ENCODE measurements at regions not wholly inside any gene's neighbourhood (a gene's known extent, or its start where the extent isn't known, plus 50 kb on each side); places are given as distances from the start of the nearest gene placed in this dataset.

- DNase-seq (ENCODE audit: extremely low spot score) = no peak
- TF ChIP-seq CTCF (IDR thresholded peaks at IDR 0.05; ENCODE audit: control extremely low read depth, extremely low read depth, low read depth, missing control alignments) = no peak
- ChIA-PET CTCF (no interaction called here), POLR2A (no interaction called here)
These were observed 169.5 kb upstream of the DMRT1 start for GRCh38 chr9:671997-672396.

- POLR2A ChIA-PET = no interaction called here
- CTCF ChIA-PET = interaction anchor here (1.1 kb wide), 1 partner anchor 24 kb away, joined by 3 read pairs; no protein-coding TSS in a partner anchor
- no peak for TF ChIP-seq CTCF (IDR thresholded peaks at IDR 0.05; ENCODE audit: control extremely low read depth, extremely low read depth, low read depth, missing control alignments)
- DNase-seq (ENCODE audit: extremely low spot score) = no peak
These were observed 168.6 kb upstream of the DMRT1 start for GRCh38 chr9:672851-673250.

- TF ChIP-seq CTCF (IDR thresholded peaks at IDR 0.05; ENCODE audit: control extremely low read depth, extremely low read depth, low read depth, missing control alignments) = no peak
- POLR2A ChIA-PET = no interaction called here
- CTCF ChIA-PET = interaction anchor here (1.1 kb wide), 1 partner anchor 23 kb away, joined by 3 read pairs; no protein-coding TSS in a partner anchor
- DNase-seq (ENCODE audit: extremely low spot score) = no peak
These were observed 168.1 kb upstream of the DMRT1 start for GRCh38 chr9:673264-673965.

GRCh38 chr9:673966-674526, 167.5 kb upstream of the DMRT1 start:
- ChIA-PET POLR2A (no interaction called here), CTCF (interaction anchor here (1.1 kb wide), 1 partner anchor 23 kb away, joined by 3 read pairs; no protein-coding TSS in a partner anchor)
- DNase-seq (ENCODE audit: extremely low spot score) = no peak
- no peak for TF ChIP-seq CTCF (IDR thresholded peaks at IDR 0.05; ENCODE audit: control extremely low read depth, extremely low read depth, low read depth, missing control alignments)

GRCh38 chr9:675697-676370, 165.7 kb upstream of the DMRT1 start:
- ChIA-PET CTCF (no interaction called here), POLR2A (no interaction called here)
- no peak for TF ChIP-seq CTCF (IDR thresholded peaks at IDR 0.05; ENCODE audit: control extremely low read depth, extremely low read depth, low read depth, missing control alignments)
- no peak for DNase-seq (ENCODE audit: extremely low spot score)

- POLR2A ChIA-PET = no interaction called here
- no peak for TF ChIP-seq CTCF (IDR thresholded peaks at IDR 0.05; ENCODE audit: control extremely low read depth, extremely low read depth, low read depth, missing control alignments)
- no peak for DNase-seq (ENCODE audit: extremely low spot score)
- CTCF ChIA-PET = interaction anchor here (1.4 kb wide), 1 partner anchor 10 kb away, joined by 5 read pairs; no protein-coding TSS in a partner anchor
These were observed 164.6 kb upstream of the DMRT1 start for GRCh38 chr9:676780-677438.
